CD8-positive, alpha-beta memory T cell (primary cell): ENCODE measurements at regions not wholly inside any gene's neighbourhood (a gene's known extent, or its start where the extent isn't known, plus 50 kb on each side); places are given as distances from the start of the nearest gene placed in this dataset.
"Not testable (repeated sequence)": the region's sequence is repeated elsewhere in the genome, so short reads cannot be mapped to it uniquely, and the experiment has no call there.

Source experiments
- CTCF ChIA-PET: fragments of 350-600 bp; sonication (Branson Sonifier 250); formaldehyde crosslinking; loops from one replicate; lab custom pipeline; 2021; ENCODE audit warnings: antibody characterized with exemption; lab: Charles Lee
- POLR2A ChIA-PET: fragments of 350-600 bp; sonication (Branson Sonifier 250); formaldehyde crosslinking; loops from one replicate; lab custom pipeline; 2021; ENCODE audit warnings: antibody characterized with exemption; lab: Charles Lee
- DNase-seq, 5 donors: peaks; one replicate each; pipeline versions ENCODE4 v3.0.0 to v3.0.0-alpha.2; 2020 to 2022; ENCODE audit warnings: mixed read lengths in 1 of 5
- H3K27ac ChIP-seq: one replicate; pipeline ENCODE4 v1.7.0; 2013; ENCODE audit warnings: low read depth, mild to moderate bottlenecking, low read length, moderate library complexity
- H3K27me3 ChIP-seq: 2 replicates; pipeline ENCODE4 v1.7.0; 2013; ENCODE audit warnings: low read length, mild to moderate bottlenecking; ENCODE audit not compliant: insufficient read depth, poor library complexity, severe bottlenecking
- H3K36me3 ChIP-seq: 2 replicates; pipeline ENCODE4 v1.7.0; 2013; ENCODE audit warnings: mild to moderate bottlenecking, low read length, moderate library complexity; ENCODE audit not compliant: insufficient read depth
- H3K4me1 ChIP-seq: 2 replicates; pipeline ENCODE4 v1.7.0; 2013; ENCODE audit warnings: mild to moderate bottlenecking, low read length, moderate library complexity; ENCODE audit not compliant: insufficient read depth
- H3K4me3 ChIP-seq: 2 replicates; pipeline ENCODE4 v1.7.0; 2013; ENCODE audit warnings: mild to moderate bottlenecking, low read length
- H3K9me3 ChIP-seq: 2 replicates; pipeline ENCODE4 v1.7.0; 2013; ENCODE audit warnings: mild to moderate bottlenecking, low read length
- H3K27ac Mint-ChIP-seq, 8 donors: one replicate each; pipeline ENCODE4 v1.8.0; 2020 to 2021; ENCODE audit warnings: mixed read lengths in 8 of 8, mild to moderate bottlenecking in 6 of 8, inconsistent platforms in 3 of 8, moderate library complexity in 3 of 8
- H3K27me3 Mint-ChIP-seq, 2 donors: one replicate each; pipeline ENCODE4 v1.8.0; 2020 to 2021; ENCODE audit warnings: mixed read lengths in 2 of 2, mild to moderate bottlenecking in 1 of 2, moderate library complexity in 1 of 2
- H3K36me3 Mint-ChIP-seq, 3 donors: one replicate each; pipeline ENCODE4 v1.8.0; 2020 to 2021; ENCODE audit warnings: mixed read lengths in 3 of 3, inconsistent platforms in 1 of 3, mild to moderate bottlenecking in 1 of 3
- H3K4me1 Mint-ChIP-seq, 3 donors: one replicate each; pipeline ENCODE4 v1.8.0; 2020 to 2021; ENCODE audit warnings: mixed read lengths in 3 of 3, inconsistent platforms in 1 of 3, mild to moderate bottlenecking in 1 of 3
- H3K4me3 Mint-ChIP-seq, 7 donors: one replicate each; pipeline ENCODE4 v1.8.0; 2020 to 2021; ENCODE audit warnings: mixed read lengths in 7 of 7, mild to moderate bottlenecking in 6 of 7, moderate library complexity in 4 of 7, inconsistent platforms in 2 of 7
- H3K9me3 Mint-ChIP-seq, 5 donors: one replicate each; pipeline ENCODE4 v1.8.0; 2020 to 2022; ENCODE audit warnings: mixed read lengths in 5 of 5, mild to moderate bottlenecking in 3 of 5, moderate library complexity in 2 of 5, inconsistent platforms in 1 of 5

DNA sequence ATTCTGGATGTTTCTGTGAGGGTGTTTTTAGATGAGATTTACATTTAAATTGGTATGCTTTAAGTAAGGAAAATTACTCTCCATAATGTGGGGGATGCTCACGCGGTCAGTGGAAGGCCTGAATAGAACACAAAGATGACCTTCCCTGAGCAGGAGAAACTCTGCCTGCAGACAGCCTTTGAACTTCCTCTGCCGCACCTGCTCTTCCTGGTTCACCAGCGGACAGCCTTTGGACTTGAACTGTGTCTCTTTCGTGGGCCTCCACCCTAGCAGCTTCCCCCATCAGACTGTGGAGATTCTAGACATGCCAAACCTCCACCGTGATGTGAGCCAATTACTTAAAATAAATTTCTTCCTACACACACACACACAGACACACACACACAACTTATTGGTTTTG is 210.7 kb downstream of the EFCAB11 start:
- H3K9me3 Mint-ChIP-seq: peaks cover 0 to 7% (median 4%) of the 10 kb centered on the region in 5 donors
- Histone ChIP-seq H3K27me3 (no peaks in the 10 kb centered on the region), H3K4me1 (no peaks in the 10 kb centered on the region), H3K27ac (no peak overlapping the region), H3K9me3 (no peaks in the 10 kb centered on the region), H3K4me3 (no peak overlapping the region), H3K36me3 (no peaks in the 10 kb centered on the region)
- CTCF ChIA-PET: no interaction called here
- no peaks in the 10 kb centered on the region for H3K27me3 Mint-ChIP-seq
- peaks cover 0 to 13% (median 0%) of the 10 kb centered on the region in 3 donors for H3K36me3 Mint-ChIP-seq
- no peak overlapping the region for H3K4me3 Mint-ChIP-seq
- no peak overlapping the region for H3K27ac Mint-ChIP-seq
- no peak for DNase-seq
- H3K4me1 Mint-ChIP-seq: no peaks in the 10 kb centered on the region
- POLR2A ChIA-PET: no interaction called here

DNA sequence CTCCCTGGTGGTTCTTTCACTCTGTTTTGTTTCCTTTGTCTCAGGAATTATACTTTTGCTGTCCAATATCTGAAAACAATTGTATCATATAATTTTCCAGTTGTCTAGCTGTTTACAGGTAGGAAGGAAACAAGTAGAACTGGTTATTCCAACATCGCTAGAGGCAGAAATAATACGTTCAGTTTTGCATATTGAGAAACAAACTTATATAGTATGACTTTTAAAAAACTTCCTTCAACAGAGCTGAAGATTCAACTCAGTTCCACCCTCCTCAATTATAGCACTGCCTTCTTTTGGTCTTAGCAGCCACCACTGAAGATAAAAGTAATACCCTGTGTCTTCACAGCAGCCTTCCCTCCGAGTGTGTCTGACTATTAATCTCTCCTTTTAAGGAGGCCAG is 214.3 kb downstream of the EFCAB11 start:
- no peak overlapping the region for H3K27ac ChIP-seq
- Mint-ChIP-seq H3K4me3 (no peak overlapping the region), H3K27ac (no peak overlapping the region), H3K9me3 (peaks cover 0 to 2% (median 0%) of the 10 kb centered on the region in 5 donors), H3K27me3 (no peaks in the 10 kb centered on the region), H3K4me1 (no peaks in the 10 kb centered on the region), H3K36me3 (no peaks in the 10 kb centered on the region)
- H3K9me3 ChIP-seq: no peaks in the 10 kb centered on the region
- no peaks in the 10 kb centered on the region for H3K27me3 ChIP-seq
- H3K4me3 ChIP-seq: no peak overlapping the region
- H3K4me1 ChIP-seq: no peaks in the 10 kb centered on the region
- H3K36me3 ChIP-seq: no peaks in the 10 kb centered on the region
- DNase-seq: no peak
- ChIA-PET CTCF (no interaction called here), POLR2A (no interaction called here)

DNA sequence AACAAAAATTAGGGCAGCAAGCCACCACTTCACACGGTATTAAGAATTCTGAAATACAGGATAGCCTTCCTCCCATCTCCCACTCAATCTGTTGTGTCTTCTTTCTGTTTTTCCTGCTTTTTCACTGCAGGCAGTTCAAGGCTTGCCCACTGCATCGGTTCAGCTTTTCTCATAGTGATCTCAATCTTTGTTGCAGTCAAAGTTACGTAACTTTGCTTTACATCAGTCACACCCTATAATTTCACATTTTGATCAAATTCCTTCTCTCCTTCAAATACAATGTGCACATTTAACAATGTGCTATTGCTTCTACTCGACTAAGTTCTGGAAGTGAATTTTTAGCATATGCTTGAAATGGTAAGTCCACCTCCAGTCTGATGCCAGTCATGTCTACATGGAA is 217.6 kb downstream of the EFCAB11 start:
- no peak overlapping the region for H3K27ac ChIP-seq
- H3K4me1 ChIP-seq: no peaks in the 10 kb centered on the region
- no peak overlapping the region for H3K4me3 ChIP-seq
- Mint-ChIP-seq H3K9me3 (peaks cover 4 to 9% (median 6%) of the 10 kb centered on the region in 5 donors), H3K4me1 (peaks cover 0 to 4% (median 4%) of the 10 kb centered on the region in 3 donors), H3K4me3 (no peak overlapping the region), H3K27me3 (no peaks in the 10 kb centered on the region), H3K36me3 (peaks cover 0 to 13% (median 0%) of the 10 kb centered on the region in 3 donors), H3K27ac (no peak overlapping the region)
- no peaks in the 10 kb centered on the region for H3K9me3 ChIP-seq
- no peak for DNase-seq
- POLR2A ChIA-PET: no interaction called here
- CTCF ChIA-PET: no interaction called here
- no peaks in the 10 kb centered on the region for H3K36me3 ChIP-seq
- H3K27me3 ChIP-seq: no peaks in the 10 kb centered on the region

DNA sequence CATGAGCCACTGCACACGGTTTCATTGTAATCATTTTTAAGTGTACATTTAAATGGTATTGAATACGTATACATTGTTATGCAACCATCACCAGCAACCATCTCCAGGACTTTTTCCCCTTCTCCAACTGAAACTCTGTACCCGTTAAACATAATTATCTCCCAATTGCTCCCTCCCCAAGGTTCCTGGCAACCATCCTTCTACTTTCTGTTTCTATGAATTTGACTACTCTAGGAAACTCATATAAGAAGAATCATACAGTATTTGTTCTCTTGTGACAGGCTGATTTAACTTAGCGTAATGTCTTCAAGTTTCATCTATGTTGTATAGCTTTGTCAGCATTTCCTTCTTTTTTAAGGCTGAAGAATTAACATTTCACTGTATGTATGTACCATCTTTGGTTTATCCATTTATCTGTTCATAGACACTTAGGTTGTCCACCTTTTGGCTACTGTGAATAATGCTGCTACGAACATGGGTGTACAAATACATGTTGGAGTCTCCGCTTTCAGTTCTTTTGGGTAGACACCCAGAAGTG is 223.1 kb downstream of the EFCAB11 start:
- H3K9me3 ChIP-seq: no peaks in the 10 kb centered on the region
- peaks cover 7 to 15% (median 9%) of the 10 kb centered on the region in 3 donors for H3K4me1 Mint-ChIP-seq
- H3K27ac ChIP-seq: no peak overlapping the region
- peaks cover 11% of the 10 kb centered on the region for H3K4me1 ChIP-seq
- peaks cover 4 to 9% (median 6%) of the 10 kb centered on the region in 5 donors for H3K9me3 Mint-ChIP-seq
- H3K4me3 ChIP-seq: no peak overlapping the region
- H3K36me3 ChIP-seq: no peaks in the 10 kb centered on the region
- no peaks in the 10 kb centered on the region for H3K27me3 Mint-ChIP-seq
- no peaks in the 10 kb centered on the region for H3K27me3 ChIP-seq
- no peak for DNase-seq
- POLR2A ChIA-PET: no interaction called here
- no peak overlapping the region for H3K27ac Mint-ChIP-seq
- CTCF ChIA-PET: no interaction called here
- H3K36me3 Mint-ChIP-seq: peaks cover 0 to 25% (median 0%) of the 10 kb centered on the region in 3 donors
- no peak overlapping the region for H3K4me3 Mint-ChIP-seq

DNA sequence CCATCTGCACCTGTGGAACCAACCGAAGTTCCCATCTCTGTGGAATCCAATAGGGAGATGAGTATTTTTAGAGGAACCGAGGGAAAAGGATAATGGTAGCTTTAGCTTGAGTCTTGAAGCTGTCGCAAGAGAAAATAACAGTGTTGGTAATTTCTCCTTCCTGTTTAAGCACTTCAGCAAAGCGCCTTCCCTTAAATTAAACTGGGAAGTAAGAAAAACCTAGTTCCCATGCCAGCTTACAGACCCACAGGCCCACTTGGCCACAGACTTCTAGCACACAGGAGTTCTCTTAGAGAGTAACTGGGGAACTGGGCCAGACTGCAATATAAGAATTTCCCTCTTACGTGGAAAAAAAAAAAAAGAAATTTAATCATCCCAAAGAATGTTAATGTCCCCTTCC is 223.8 kb downstream of the EFCAB11 start:
- DNase-seq: no peak
- Histone ChIP-seq H3K4me1 (peaks cover 19% of the 10 kb centered on the region), H3K27me3 (no peaks in the 10 kb centered on the region), H3K4me3 (no peak overlapping the region), H3K36me3 (no peaks in the 10 kb centered on the region), H3K27ac (no peak overlapping the region), H3K9me3 (no peaks in the 10 kb centered on the region)
- Mint-ChIP-seq H3K27ac (no peak overlapping the region), H3K4me1 (peaks cover 12 to 23% (median 15%) of the 10 kb centered on the region in 3 donors), H3K36me3 (peaks cover 0 to 25% (median 0%) of the 10 kb centered on the region in 3 donors), H3K9me3 (peaks cover 4 to 9% (median 6%) of the 10 kb centered on the region in 5 donors), H3K4me3 (no peak overlapping the region), H3K27me3 (no peaks in the 10 kb centered on the region)
- ChIA-PET CTCF (no interaction called here), POLR2A (no interaction called here)

DNA sequence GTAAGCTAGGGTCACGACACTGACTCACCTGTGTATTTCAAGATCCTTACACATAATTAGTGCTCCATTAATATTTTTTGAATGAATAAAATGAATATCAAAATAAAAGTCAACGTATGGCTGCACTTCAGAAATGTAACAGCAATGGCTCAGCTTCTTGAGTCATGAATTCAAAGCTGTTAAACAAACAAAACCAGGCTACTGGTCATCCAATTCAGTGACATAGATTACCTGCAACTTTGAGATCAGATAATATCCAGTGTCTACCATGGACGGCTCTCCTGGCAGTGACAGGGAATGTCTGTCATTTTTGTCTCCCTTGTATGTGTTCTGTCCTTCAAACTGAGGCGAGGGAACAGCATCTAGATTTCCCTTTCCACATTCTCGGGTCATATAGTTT is 225.6 kb downstream of the EFCAB11 start:
- H3K27me3 ChIP-seq: no peaks in the 10 kb centered on the region
- POLR2A ChIA-PET: no interaction called here

DNA sequence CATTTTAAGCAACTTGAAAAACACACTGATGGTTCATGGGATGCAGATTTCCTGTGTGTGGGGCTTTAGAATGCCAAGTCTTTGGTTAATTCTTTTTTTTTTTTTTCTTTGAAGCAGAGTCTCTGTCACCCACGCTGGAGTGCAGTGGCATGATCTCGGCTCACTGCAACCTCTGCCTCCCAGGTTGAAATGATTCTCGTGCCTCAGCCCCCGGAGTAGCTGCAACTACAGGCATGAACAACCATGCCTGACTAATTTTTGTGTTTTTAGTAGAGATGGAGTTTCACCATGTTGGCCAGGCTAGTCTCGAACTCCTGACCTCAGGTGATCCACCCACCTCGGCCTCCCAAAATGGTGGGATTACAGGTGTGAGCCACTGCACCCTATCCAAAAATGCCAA is 228.3 kb downstream of the EFCAB11 start:
- H3K36me3 Mint-ChIP-seq, H3K4me3 ChIP-seq, H3K27me3 ChIP-seq, H3K27me3 Mint-ChIP-seq, H3K9me3 Mint-ChIP-seq, H3K36me3 ChIP-seq, H3K27ac ChIP-seq, POLR2A ChIA-PET, CTCF ChIA-PET, H3K9me3 ChIP-seq: not testable (repeated sequence)
- H3K4me1 ChIP-seq: peaks cover 63% of the 10 kb centered on the region
- peaks cover 52 to 57% (median 57%) of the 10 kb centered on the region in 3 donors for H3K4me1 Mint-ChIP-seq
- peak overlapping the region in 3 of 7 donors; percentile 23 to 68 (median 27) for H3K4me3 Mint-ChIP-seq
- peak in 1 of 5 donors; percentile 32 for DNase-seq
- H3K27ac Mint-ChIP-seq: peak overlapping the region in 3 of 8 donors; percentile 93 to 100 (median 97)

More for the DNA sequence above, 225.6 kb downstream of the EFCAB11 start:
- Histone ChIP-seq H3K27ac (no peak overlapping the region), H3K4me1 (peaks cover 36% of the 10 kb centered on the region), H3K36me3 (no peaks in the 10 kb centered on the region), H3K9me3 (no peaks in the 10 kb centered on the region), H3K4me3 (no peak overlapping the region)
- peaks cover 3 to 7% (median 5%) of the 10 kb centered on the region in 5 donors for H3K9me3 Mint-ChIP-seq
- H3K27ac Mint-ChIP-seq: no peak overlapping the region
- H3K36me3 Mint-ChIP-seq: peaks cover 0 to 23% (median 0%) of the 10 kb centered on the region in 3 donors
- no peak overlapping the region for H3K4me3 Mint-ChIP-seq
- CTCF ChIA-PET: no interaction called here
- DNase-seq: no peak
- peaks cover 29 to 40% (median 32%) of the 10 kb centered on the region in 3 donors for H3K4me1 Mint-ChIP-seq
- no peaks in the 10 kb centered on the region for H3K27me3 Mint-ChIP-seq

DNA sequence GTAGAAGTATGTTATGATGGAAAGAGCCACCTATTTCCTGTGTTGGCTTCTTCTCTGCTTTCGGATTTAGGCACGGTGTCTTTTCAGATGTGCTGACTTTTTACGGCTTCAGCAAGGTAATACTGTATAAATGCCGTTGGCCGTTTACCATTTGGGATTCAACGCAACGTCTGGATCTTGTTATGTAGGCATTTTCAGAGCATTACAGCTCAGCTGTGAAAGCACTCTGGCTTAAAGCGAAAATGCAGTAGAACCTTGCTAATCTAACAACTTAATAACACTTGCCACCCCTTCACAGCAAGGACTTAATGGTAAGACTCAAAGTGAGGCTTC is 229.9 kb downstream of the EFCAB11 start:
- H3K27ac Mint-ChIP-seq: peak overlapping the region; percentile 89 to 100 (median 95)
- H3K4me3 Mint-ChIP-seq: peak overlapping the region; percentile 78 to 91 (median 81)
- H3K36me3 ChIP-seq: no peaks in the 10 kb centered on the region
- H3K4me1 Mint-ChIP-seq: peaks cover 68 to 74% (median 73%) of the 10 kb centered on the region in 3 donors
- H3K9me3 Mint-ChIP-seq: no peaks in the 10 kb centered on the region
- H3K27me3 Mint-ChIP-seq: no peaks in the 10 kb centered on the region
- H3K36me3 Mint-ChIP-seq: peaks cover 0 to 7% (median 0%) of the 10 kb centered on the region in 3 donors
- POLR2A ChIA-PET: interaction anchor here (0.9 kb wide), 1 partner anchor 189 kb away, joined by 7 read pairs; no protein-coding TSS in a partner anchor
- CTCF ChIA-PET: no interaction called here
- peak overlapping the region; percentile 25 for H3K27ac ChIP-seq
- H3K4me1 ChIP-seq: peaks cover 78% of the 10 kb centered on the region
- no peaks in the 10 kb centered on the region for H3K27me3 ChIP-seq
- DNase-seq: peak in 2 of 5 donors; percentile 17 to 50
- H3K4me3 ChIP-seq: peak overlapping the region; percentile 67
- no peaks in the 10 kb centered on the region for H3K9me3 ChIP-seq
